GM12874 (cell line): ENCODE measurements at regions not wholly inside any gene's neighbourhood (a gene's known extent, or its start where the extent isn't known, plus 50 kb on each side); places are given as distances from the start of the nearest gene placed in this dataset.

Source experiments
- CTCF ChIP-seq: IDR thresholded peaks from 2 replicates; pipeline ENCODE4 v1.5.1; 2011; ENCODE audit warnings: low read depth, mild to moderate bottlenecking, control low read depth, low read length, moderate library complexity; ENCODE audit not compliant: insufficient read depth

- no peak for TF ChIP-seq CTCF
Observed at GRCh38 chr5:39986614-39987013, 561.8 kb upstream of the DAB2 start.

GRCh38 chr5:39980056-39980455 lies 555.3 kb upstream of the DAB2 start:
- no peak for TF ChIP-seq CTCF

GRCh38 chr5:39977066-39977655 lies 552.4 kb upstream of the DAB2 start:
- no peak for TF ChIP-seq CTCF

GRCh38 chr5:39970117-39970798 lies 545.5 kb upstream of the DAB2 start:
- TF ChIP-seq CTCF: no peak

DNA sequence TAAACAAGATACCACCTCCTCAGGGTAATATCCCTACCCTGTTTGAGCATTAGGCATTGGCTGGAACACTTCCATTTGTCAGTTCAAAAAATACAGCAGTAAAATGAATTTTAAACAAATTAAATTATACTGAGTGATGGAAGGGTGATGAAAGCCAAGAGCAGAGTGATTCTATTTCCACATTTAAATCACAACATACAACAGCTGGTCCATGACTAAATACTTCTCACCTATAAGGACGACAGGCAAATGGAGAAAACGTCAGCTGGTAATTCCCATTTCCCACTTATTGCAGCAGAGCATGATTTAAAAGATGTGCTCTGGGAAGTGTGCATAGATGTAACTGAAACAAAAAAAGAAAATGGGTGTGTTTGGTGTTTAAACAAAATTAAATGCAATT lies 543.6 kb upstream of the DAB2 start:
- no peak for TF ChIP-seq CTCF

DNA sequence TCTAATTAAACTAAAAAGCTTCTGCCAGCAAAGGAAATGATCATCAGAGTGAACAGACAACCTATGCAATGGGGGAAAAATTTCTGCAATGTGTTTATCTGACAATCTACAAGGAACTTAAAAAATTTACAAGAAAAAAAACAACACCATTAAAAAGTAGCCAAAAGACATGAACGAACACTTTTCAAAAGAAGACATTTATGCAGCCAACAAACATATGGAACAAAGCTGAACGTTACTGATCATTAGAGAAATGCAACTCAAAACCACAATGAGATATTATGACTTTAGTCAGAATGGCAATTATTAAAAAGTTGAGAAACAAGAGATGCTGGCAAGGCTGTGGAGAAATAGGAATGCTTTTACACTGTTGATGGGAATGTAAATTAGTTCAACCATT lies 530.4 kb upstream of the DAB2 start:
- TF ChIP-seq CTCF: no peak

DNA sequence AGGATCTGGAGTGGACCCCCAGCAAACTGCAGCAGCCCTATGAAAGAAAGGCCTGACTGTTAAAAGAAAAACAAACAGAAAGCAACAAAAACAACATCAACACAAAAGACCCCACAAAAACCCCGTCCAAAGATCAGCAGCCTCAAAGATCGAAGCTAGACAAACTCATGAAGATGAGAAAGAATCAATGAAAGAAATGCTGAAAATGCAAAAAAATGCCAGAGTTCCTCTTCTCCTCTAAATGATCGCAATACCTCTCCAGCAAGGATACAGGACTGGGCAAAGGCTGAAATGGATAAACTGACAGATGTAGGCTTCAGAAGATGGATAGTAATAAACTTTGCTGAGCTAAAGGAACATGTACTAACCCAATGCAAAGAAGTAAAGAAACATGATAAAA lies 526.3 kb upstream of the DAB2 start:
- TF ChIP-seq CTCF: no peak
